ENCODE measurements at regions not wholly inside any gene's neighbourhood (a gene's known extent, or its start where the extent isn't known, plus 50 kb on each side); places are given as distances from the start of the nearest gene placed in this dataset.

- Histone ChIP-seq H3K4me3 (no peak overlapping the region), H3K4me1 (no peaks in the 10 kb centered on the region), H3K36me3 (no peaks in the 10 kb centered on the region), H3K9me3 (peaks cover 10% of the 10 kb centered on the region), H3K27me3 (ENCODE audit: low read depth) (no peaks in the 10 kb centered on the region), H3K27ac (no peak overlapping the region)
- ATAC-seq, result no peak
- intact Hi-C loops (cut with DNase I), result no loop called here
- DNase-seq, result no peak
- TF ChIP-seq CTCF (IDR thresholded peaks at IDR 0.05), result no peak
These were observed 1276.2 kb upstream of the NRXN1 start for GRCh38 chr2:52308156-52308555.

- H3K4me1 ChIP-seq, result no peaks in the 10 kb centered on the region
- ATAC-seq, result no peak
- H3K36me3 ChIP-seq, result no peaks in the 10 kb centered on the region
- intact Hi-C loops (cut with DNase I), result no loop called here
- no peaks in the 10 kb centered on the region for H3K9me3 ChIP-seq
- H3K27ac ChIP-seq, result no peak overlapping the region
- no peaks in the 10 kb centered on the region for H3K27me3 ChIP-seq (ENCODE audit: low read depth)
- H3K4me3 ChIP-seq, result no peak overlapping the region
- no peak for DNase-seq
- no peak for TF ChIP-seq CTCF (IDR thresholded peaks at IDR 0.05)
These were observed 1262.7 kb upstream of the NRXN1 start for GRCh38 chr2:52294628-52295027.

- Histone ChIP-seq H3K27me3 (ENCODE audit: low read depth) (no peaks in the 10 kb centered on the region), H3K9me3 (no peaks in the 10 kb centered on the region), H3K27ac (no peak overlapping the region), H3K4me1 (no peaks in the 10 kb centered on the region), H3K4me3 (no peak overlapping the region), H3K36me3 (no peaks in the 10 kb centered on the region)
- no peak for ATAC-seq
- TF ChIP-seq CTCF (IDR thresholded peaks at IDR 0.05), result no peak
- intact Hi-C loops (cut with DNase I), result no loop called here
- DNase-seq, result no peak
These were observed 1260.9 kb upstream of the NRXN1 start for GRCh38 chr2:52292801-52293200.

- Histone ChIP-seq H3K4me3 (no peak overlapping the region), H3K27me3 (ENCODE audit: low read depth) (no peaks in the 10 kb centered on the region), H3K36me3 (no peaks in the 10 kb centered on the region), H3K4me1 (no peaks in the 10 kb centered on the region), H3K27ac (no peak overlapping the region), H3K9me3 (no peaks in the 10 kb centered on the region)
- no peak for DNase-seq
- intact Hi-C loops (cut with DNase I), result no loop called here
- TF ChIP-seq CTCF (IDR thresholded peaks at IDR 0.05), result no peak
- no peak for ATAC-seq
These were observed 1257.8 kb upstream of the NRXN1 start for GRCh38 chr2:52289741-52290140.

GRCh38 chr2:52288596-52288995, 1256.7 kb upstream of the NRXN1 start:
- H3K4me1 ChIP-seq, result no peaks in the 10 kb centered on the region
- H3K4me3 ChIP-seq, result no peak overlapping the region
- H3K36me3 ChIP-seq, result no peaks in the 10 kb centered on the region
- TF ChIP-seq CTCF (IDR thresholded peaks at IDR 0.05), result no peak
- ATAC-seq (no peak), DNase-seq (no peak)
- no peaks in the 10 kb centered on the region for H3K9me3 ChIP-seq
- intact Hi-C loops (cut with DNase I), result no loop called here
- no peak overlapping the region for H3K27ac ChIP-seq
- H3K27me3 ChIP-seq (ENCODE audit: low read depth), result no peaks in the 10 kb centered on the region
